ENCODE measurements at regions not wholly inside any gene's neighbourhood (a gene's known extent, or its start where the extent isn't known, plus 50 kb on each side); places are given as distances from the start of the nearest gene placed in this dataset.

DNA sequence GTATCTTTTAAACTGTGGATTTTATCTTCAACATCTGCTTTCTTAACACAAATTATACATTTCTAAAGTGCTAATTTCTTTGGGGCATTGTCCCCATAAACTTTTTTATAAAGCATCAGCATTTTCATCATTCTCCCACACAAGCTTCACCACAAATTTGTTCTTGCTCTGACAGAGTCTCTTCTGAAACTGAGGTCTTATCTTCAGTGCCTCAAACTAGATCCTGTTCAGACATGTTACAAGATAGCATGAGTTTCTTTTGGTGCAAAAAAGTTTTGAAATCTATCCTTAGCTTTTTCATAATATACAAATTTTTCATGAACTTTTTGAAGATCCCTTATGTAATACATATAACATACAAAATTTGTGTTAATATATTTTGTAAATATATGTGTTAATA is 346.6 kb downstream of the IPMK start:
- H4K20me1 ChIP-seq (ENCODE audit: insufficient read depth, low read length): no peaks in the 10 kb centered on the region
- H3K4me1 ChIP-seq (ENCODE audit: insufficient read depth, low read length): no peaks in the 10 kb centered on the region
- no peaks in the 10 kb centered on the region for H3K27me3 ChIP-seq (ENCODE audit: control insufficient read depth in 1 of 2, insufficient read depth in 2 of 2, low read length in 2 of 2)
- DNase-seq (ENCODE audit: low spot score) (no peak), ATAC-seq (no peak), FAIRE-seq (no peak)
- no TSS peak for BruUV-seq (replicated peaks)
- ChIA-PET POLR2A (no interaction called here), CTCF (ENCODE audit: low intra/inter-chr PET ratio, low total read pairs) (no interaction called here)
- in situ Hi-C loops (cut with HindIII; ENCODE audit: extremely low pct_ligation_motif_present, low pct_unique_long_range_greater_than_20kb) (no loop called here), intact Hi-C loops (cut with micrococcal nuclease; ENCODE audit: unreplicated experiment) (no loop called here)
- no peak for TF ChIP-seq ZNF33B (CRISPR knock-in tag; IDR thresholded peaks at IDR 0.05)
- TF ChIP-seq SMYD3 (CRISPR knock-in tag; IDR thresholded peaks at IDR 0.05): no peak
- no peak for TF ChIP-seq ZNF879 (CRISPR knock-in tag; IDR thresholded peaks at IDR 0.05)
- no peak for TF ChIP-seq TEF (CRISPR knock-in tag; IDR thresholded peaks at IDR 0.05)
- no peak for TF ChIP-seq ZNF570 (CRISPR knock-in tag; IDR thresholded peaks at IDR 0.05; ENCODE audit: borderline replicate concordance)
- no peak for TF ChIP-seq TBX3 (IDR thresholded peaks at IDR 0.05; ENCODE audit: borderline replicate concordance)
- H3K9ac ChIP-seq (ENCODE audit: insufficient read depth, low read depth, low read length): no peak overlapping the region
- no peak overlapping the region for H2AFZ ChIP-seq (ENCODE audit: low read length)
- no peaks in the 10 kb centered on the region for H3K36me3 ChIP-seq (replicated peaks in 1 of 2; ENCODE audit: control insufficient read depth in 1 of 2, insufficient read depth in 2 of 2, low read length in 2 of 2)
- H3K9me3 ChIP-seq (ENCODE audit: low read length): no peaks in the 10 kb centered on the region
- H3K79me2 ChIP-seq (ENCODE audit: insufficient read depth, low read length): no peaks in the 10 kb centered on the region
- H3K4me2 ChIP-seq (ENCODE audit: low read depth, low read length): no peak overlapping the region
- H3K4me3 ChIP-seq (replicated peaks in 1 of 3; ENCODE audit: insufficient read depth in 1 of 3, low read depth in 2 of 3, low read length in 3 of 3): no peak overlapping the region
- H3K27ac ChIP-seq (ENCODE audit: extremely low read length, insufficient read depth, low read length): no peak overlapping the region

DNA sequence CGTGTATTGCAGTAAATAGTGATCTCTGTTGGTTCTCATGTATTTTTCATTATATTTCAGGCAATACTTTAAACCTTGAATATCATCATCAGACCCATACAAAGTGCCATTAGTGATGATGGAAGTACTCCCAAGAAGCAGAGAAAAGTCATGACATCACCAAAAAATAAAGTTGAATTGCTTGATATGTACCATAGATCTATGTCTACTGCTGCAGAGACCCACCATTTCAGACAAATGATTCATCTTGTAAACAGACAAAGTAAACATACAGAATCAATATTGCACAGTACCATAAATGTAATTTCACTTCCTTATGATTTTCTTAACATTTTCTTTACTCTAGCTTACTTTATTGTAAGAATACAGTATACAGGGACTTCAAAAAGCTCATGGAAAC is 347.8 kb downstream of the IPMK start:
- Histone ChIP-seq H3K36me3 (replicated peaks in 1 of 2; ENCODE audit: control insufficient read depth in 1 of 2, insufficient read depth in 2 of 2, low read length in 2 of 2) (no peaks in the 10 kb centered on the region), H3K9me3 (ENCODE audit: low read length) (no peaks in the 10 kb centered on the region), H2AFZ (ENCODE audit: low read length) (no peak overlapping the region), H3K4me2 (ENCODE audit: low read depth, low read length) (no peak overlapping the region), H3K79me2 (ENCODE audit: insufficient read depth, low read length) (no peaks in the 10 kb centered on the region), H3K9ac (ENCODE audit: insufficient read depth, low read depth, low read length) (no peak overlapping the region), H3K4me3 (replicated peaks in 1 of 3; ENCODE audit: insufficient read depth in 1 of 3, low read depth in 2 of 3, low read length in 3 of 3) (no peak overlapping the region), H3K27me3 (ENCODE audit: control insufficient read depth in 1 of 2, insufficient read depth in 2 of 2, low read length in 2 of 2) (no peaks in the 10 kb centered on the region), H3K27ac (ENCODE audit: extremely low read length, insufficient read depth, low read length) (no peak overlapping the region), H3K4me1 (ENCODE audit: insufficient read depth, low read length) (no peaks in the 10 kb centered on the region), H4K20me1 (ENCODE audit: insufficient read depth, low read length) (no peaks in the 10 kb centered on the region)
- POLR2A ChIA-PET: no interaction called here
- in situ Hi-C loops (cut with HindIII; ENCODE audit: extremely low pct_ligation_motif_present, low pct_unique_long_range_greater_than_20kb) (no loop called here), intact Hi-C loops (cut with micrococcal nuclease; ENCODE audit: unreplicated experiment) (no loop called here)
- FAIRE-seq (no peak), ATAC-seq (no peak), DNase-seq (ENCODE audit: low spot score) (no peak)
- WGBS (ENCODE audit: low lambda C conversion rate): 0% methylated on average over 1 of the region's 1 CpG
- CTCF ChIA-PET (ENCODE audit: low intra/inter-chr PET ratio, low total read pairs): no interaction called here
- BruUV-seq (replicated peaks): no TSS peak
- TF ChIP-seq CREB1 (IDR thresholded peaks at IDR 0.05) (peak; percentile 50; the same call in 1 of the 2 replicates), CREB1 (CRISPR knock-in tag; IDR thresholded peaks at IDR 0.05) (no peak), ZNF318 (CRISPR knock-in tag; IDR thresholded peaks at IDR 0.05) (no peak), ELF3 (CRISPR knock-in tag; IDR thresholded peaks at IDR 0.05) (0 out of 2 replicates have a peak, but pooled peaks have one; percentile 42), ATF7 (IDR thresholded peaks at IDR 0.05) (peak; percentile 48), ATF7 (CRISPR knock-in tag; IDR thresholded peaks at IDR 0.05) (no peak), ZNF10 (CRISPR knock-in tag; IDR thresholded peaks at IDR 0.05; ENCODE audit: borderline replicate concordance, low read depth) (no peak)

Measured in HepG2 (cell line).